IMR-90 (cell line): ENCODE measurements at regions not wholly inside any gene's neighbourhood (a gene's known extent, or its start where the extent isn't known, plus 50 kb on each side); places are given as distances from the start of the nearest gene placed in this dataset.

ENCODE experiments used
- ATAC-seq: fragments of 200-7000 bp; cut with Tn5 transposase; 2 replicates; pipeline ENCODE4 v1.9.1; 2020; ENCODE audit warnings: low read depth, mild to moderate bottlenecking, moderate library complexity
- BruUV-seq: library from RNA; stranded (reverse); fragments of 400-500 nt; replicated peaks from 2 replicates; lab custom pipeline; 2021; lab: Mats Ljungman, UMichigan
- CTCF ChIA-PET: fragments of 300-600 bp; formaldehyde crosslinking; extraction: SDS; loops from one replicate; lab custom pipeline; 2021; ENCODE audit warnings: antibody characterized with exemption; lab: Yijun Ruan, JAX
- POLR2A ChIA-PET: fragments of 300-600 bp; sonication (Branson Sonifier 250); formaldehyde crosslinking; loops from one replicate; lab custom pipeline; 2022; ENCODE audit warnings: antibody characterized with exemption; ENCODE audit not compliant: unreplicated experiment; lab: Charles Lee
- DNase-seq: peaks from one replicate; pipeline ENCODE4 v3.0.0; 2013
- H2AFZ ChIP-seq: replicated peaks from 2 replicates; pipeline ENCODE3; 2013; ENCODE audit warnings: low read length, mild to moderate bottlenecking; ENCODE audit not compliant: poor library complexity
- H2AK5ac ChIP-seq: 2 replicates; pipeline ENCODE4 v1.6.1; 2013; ENCODE audit warnings: low read depth, low read length, inconsistent platforms
- H2AK9ac ChIP-seq: replicated peaks from 2 replicates; pipeline ENCODE3; 2013; ENCODE audit warnings: mild to moderate bottlenecking, low read depth, low read length, moderate library complexity; ENCODE audit not compliant: poor library complexity
- H2BK120ac ChIP-seq: 2 replicates; pipeline ENCODE4 v1.6.1; 2013; ENCODE audit warnings: low read depth, low read length, inconsistent platforms
- H2BK15ac ChIP-seq: 3 replicates; pipeline ENCODE4 v1.6.1; 2013; ENCODE audit warnings: low read depth, low read length, inconsistent platforms
- H2BK20ac ChIP-seq: 2 replicates; pipeline ENCODE4 v1.6.1; 2013; ENCODE audit warnings: low read depth, mild to moderate bottlenecking, inconsistent platforms, low read length, moderate library complexity
- H2BK5ac ChIP-seq: 2 replicates; pipeline ENCODE4 v1.6.1; 2013; ENCODE audit warnings: mild to moderate bottlenecking, low read depth, low read length, inconsistent platforms; ENCODE audit not compliant: poor library complexity, severe bottlenecking
- H3K14ac ChIP-seq: replicated peaks from 2 replicates; pipeline ENCODE4 v1.6.1; 2013; ENCODE audit warnings: low read depth, low read length, inconsistent platforms
- H3K18ac ChIP-seq: 2 replicates; pipeline ENCODE4 v1.6.1; 2013; ENCODE audit warnings: low read depth, low read length, control low read depth
- H3K23ac ChIP-seq: 2 replicates; pipeline ENCODE4 v1.6.1; 2013; ENCODE audit warnings: low read depth, low read length, inconsistent platforms
- H3K27ac ChIP-seq: 2 replicates; pipeline ENCODE4 v1.5.1; 2013; ENCODE audit warnings: mild to moderate bottlenecking, control low read depth, low read length; ENCODE audit not compliant: insufficient read depth
- H3K27me3 ChIP-seq: 2 replicates; pipeline ENCODE4 v1.6.1; 2013; ENCODE audit warnings: low read length; ENCODE audit not compliant: control insufficient read depth, insufficient read depth
- H3K36me3 ChIP-seq: 2 replicates; pipeline ENCODE4 v1.6.1; 2013; ENCODE audit warnings: low read length, mixed read lengths; ENCODE audit not compliant: control insufficient read depth, insufficient read depth
- H3K4ac ChIP-seq: 2 replicates; pipeline ENCODE4 v1.6.1; 2013; ENCODE audit warnings: low read depth, low read length, inconsistent platforms
- H3K4me1 ChIP-seq: 2 replicates; pipeline ENCODE4 v1.6.1; 2013; ENCODE audit warnings: low read length, mixed read lengths; ENCODE audit not compliant: control insufficient read depth, insufficient read depth
- H3K4me2 ChIP-seq: 2 replicates; pipeline ENCODE4 v1.6.1; 2013; ENCODE audit warnings: low read depth, mild to moderate bottlenecking, control low read depth, low read length, moderate library complexity
- H3K4me3 ChIP-seq: 2 replicates; pipeline ENCODE4 v1.5.1; 2013; ENCODE audit warnings: low read depth, mild to moderate bottlenecking, control low read depth, low read length, moderate library complexity; ENCODE audit not compliant: insufficient read depth
- H3K56ac ChIP-seq: 2 replicates; pipeline ENCODE4 v1.6.1; 2013; ENCODE audit warnings: low read length, inconsistent platforms; ENCODE audit not compliant: insufficient read depth; ENCODE audit errors: extremely low read depth
- H3K79me1 ChIP-seq, 2 experiments: 2 replicates each; pipeline ENCODE4 v1.6.1; 2013; ENCODE audit warnings: low read length in 2 of 2, inconsistent platforms in 1 of 2, low read depth in 1 of 2
- H3K9ac ChIP-seq: 2 replicates; pipeline ENCODE4 v1.6.1; 2013; ENCODE audit warnings: low read depth, low read length, control low read depth
- H3K9me1 ChIP-seq: 2 replicates; pipeline ENCODE4 v1.6.1; 2013; ENCODE audit warnings: low read length, inconsistent platforms; ENCODE audit not compliant: insufficient read depth
- H3K9me3 ChIP-seq: 2 replicates; pipeline ENCODE4 v1.6.1; 2013; ENCODE audit warnings: low read length; ENCODE audit not compliant: control insufficient read depth, insufficient read depth
- H4K20me1 ChIP-seq: 2 replicates; pipeline ENCODE4 v1.6.1; 2013; ENCODE audit warnings: low read length, inconsistent platforms; ENCODE audit not compliant: insufficient read depth
- H4K5ac ChIP-seq: 2 replicates; pipeline ENCODE4 v1.6.1; 2013; ENCODE audit warnings: mild to moderate bottlenecking, low read depth, low read length, control low read depth
- H4K8ac ChIP-seq, 2 experiments: 2 replicates each; pipeline ENCODE4 v1.6.1; 2013; ENCODE audit warnings: low read depth in 2 of 2, low read length in 2 of 2, control low read depth in 1 of 2, inconsistent platforms in 1 of 2
- H4K91ac ChIP-seq: 2 replicates; pipeline ENCODE4 v1.6.1; 2013; ENCODE audit warnings: low read depth, low read length, inconsistent platforms; ENCODE audit not compliant: insufficient read depth
- BHLHE40 ChIP-seq: fragments of 150-350 bp; IDR thresholded peaks from 2 replicates; pipeline ENCODE4 v1.6.1; 2016; ENCODE audit warnings: mild to moderate bottlenecking, low read depth, low read length
- CEBPB ChIP-seq: IDR thresholded peaks from 2 replicates; pipeline ENCODE4 v1.6.1; 2012; ENCODE audit warnings: low read depth, low read length, improper control_type of control experiment
- CHD1 ChIP-seq: IDR thresholded peaks from 2 replicates; pipeline ENCODE4 v1.6.1; 2012; ENCODE audit warnings: low read depth, low read length, improper control_type of control experiment
- CTCF ChIP-seq: conservative IDR thresholded peaks from 2 replicates; pipeline ENCODE4 v1.5.1; 2012; ENCODE audit warnings: mild to moderate bottlenecking, low read depth, low read length, improper control_type of control experiment
- FOS ChIP-seq: fragments of 150-350 bp; IDR thresholded peaks from 2 replicates; pipeline ENCODE4 v1.6.1; 2016; ENCODE audit warnings: low read depth, low read length
- MAFK ChIP-seq: IDR thresholded peaks from 2 replicates; pipeline ENCODE4 v1.6.1; 2012; ENCODE audit warnings: low read depth, low read length, improper control_type of control experiment
- MAZ ChIP-seq: IDR thresholded peaks from 2 replicates; pipeline ENCODE4 v1.6.1; 2012; ENCODE audit warnings: low read depth, mild to moderate bottlenecking, low read length, improper control_type of control experiment, moderate library complexity, borderline replicate concordance
- MXI1 ChIP-seq: IDR thresholded peaks from 2 replicates; pipeline ENCODE4 v1.6.1; 2012; ENCODE audit warnings: low read depth, mild to moderate bottlenecking, low read length, moderate library complexity, borderline replicate concordance
- RAD21 ChIP-seq: IDR thresholded peaks from 2 replicates; pipeline ENCODE4 v1.6.1; 2012; ENCODE audit warnings: low read length, improper control_type of control experiment
- RCOR1 ChIP-seq: IDR thresholded peaks from 2 replicates; pipeline ENCODE4 v1.6.1; 2012; ENCODE audit warnings: mild to moderate bottlenecking, low read length, improper control_type of control experiment; ENCODE audit not compliant: insufficient replicate concordance
- RFX5 ChIP-seq: IDR thresholded peaks from 2 replicates; pipeline ENCODE4 v1.8.0; 2012; ENCODE audit warnings: low read depth, mild to moderate bottlenecking, low read length, moderate library complexity
- WGBS, 2 experiments: methylation state at CpG; one replicate each; pipeline versions ENCODE4 v1.1.5 to v1.1.7; 2013; ENCODE audit warnings: missing lambda C conversion rate in 2 of 2; ENCODE audit not compliant: insufficient read length in 1 of 2; ENCODE audit errors: extremely low coverage in 2 of 2; 5-methylcytosine and 5-hydroxymethylcytosine counted together
- dilution Hi-C: fragments of 300-500 bp; cut with HindIII; formaldehyde crosslinking; loops from one replicate; pipeline ENCODE4 v1.14.3; 2018; ENCODE audit warnings: low sequenced_read_pairs; ENCODE audit not compliant: unreplicated experiment
- in situ Hi-C: fragments of 300-500 bp; cut with MboI; formaldehyde crosslinking; loops from 3 replicates; pipeline ENCODE4 v1.14.3; 2019; ENCODE audit warnings: low sequenced_read_pairs, inconsistent platforms, mixed read lengths
- intact Hi-C: fragments of 100-400 bp; cut with micrococcal nuclease; formaldehyde crosslinking; loops from 2 replicates; pipeline ENCODE4 v1.10.0; 2022
- TF ChIP-seq, protein P1 (sequence below): fragments of 150-350 bp; IDR thresholded peaks from 2 replicates; pipeline ENCODE4 v1.6.1; 2016; ENCODE audit warnings: low read depth, mild to moderate bottlenecking, low read length, moderate library complexity, borderline replicate concordance
- TF ChIP-seq, protein P2 (sequence below): fragments of 150-350 bp; IDR thresholded peaks from 2 replicates; pipeline ENCODE4 v1.6.1; 2017; ENCODE audit warnings: mild to moderate bottlenecking, antibody characterized with exemption, low read length, low read depth

- no peaks in the 10 kb centered on the region for H3K36me3 ChIP-seq
- H2BK20ac ChIP-seq, result no peak overlapping the region
- no peak overlapping the region for H2BK5ac ChIP-seq
- H2BK120ac ChIP-seq, result no peak overlapping the region
- H3K9ac ChIP-seq, result no peak overlapping the region
- ChIA-PET POLR2A (no interaction called here), CTCF (no interaction called here)
- DNase-seq (no peak), ATAC-seq (no peak)
- no peak overlapping the region for H4K91ac ChIP-seq
- no peaks in the 10 kb centered on the region; the same call in 1 of the 2 replicates for H3K27me3 ChIP-seq
- intact Hi-C loops (no loop called here), in situ Hi-C loops (no loop called here), dilution Hi-C loops (no loop called here)
- H2AFZ ChIP-seq, result no peak overlapping the region
- no peak overlapping the region for H3K18ac ChIP-seq
- no peaks in the 10 kb centered on the region for H4K20me1 ChIP-seq
- no peak overlapping the region for H2AK5ac ChIP-seq
- no peak overlapping the region for H4K5ac ChIP-seq
- H3K4me1 ChIP-seq, result no peaks in the 10 kb centered on the region
- H3K9me1 ChIP-seq, result no peaks in the 10 kb centered on the region
- no peak overlapping the region for H2BK15ac ChIP-seq
- no peaks in the 10 kb centered on the region for H3K9me3 ChIP-seq
- H3K4me2 ChIP-seq, result no peak overlapping the region
- H3K79me1 ChIP-seq, result no peaks in the 10 kb centered on the region
- no peak overlapping the region for H4K8ac ChIP-seq
- BruUV-seq, result no TSS peak
- WGBS, 2 experiments, result 58% methylated on average over 2 of the region's 5 CpGs; no CpG with 5 or more reads in 1 of the 2 experiments
- H3K23ac ChIP-seq, result no peak overlapping the region
- no peak overlapping the region for H3K56ac ChIP-seq
- H3K4me3 ChIP-seq, result no peak overlapping the region
- no peak overlapping the region for H3K14ac ChIP-seq
- no peak overlapping the region for H2AK9ac ChIP-seq
- no peak overlapping the region for H3K27ac ChIP-seq
- TF ChIP-seq MAZ (no peak), FOS (no peak), CHD1 (no peak), MXI1 (no peak), CTCF (no peak), RAD21 (no peak), MAFK (no peak), BHLHE40 (no peak), RCOR1 (no peak), CEBPB (no peak), RFX5 (no peak)
- TF ChIP-seq, protein P1, sequence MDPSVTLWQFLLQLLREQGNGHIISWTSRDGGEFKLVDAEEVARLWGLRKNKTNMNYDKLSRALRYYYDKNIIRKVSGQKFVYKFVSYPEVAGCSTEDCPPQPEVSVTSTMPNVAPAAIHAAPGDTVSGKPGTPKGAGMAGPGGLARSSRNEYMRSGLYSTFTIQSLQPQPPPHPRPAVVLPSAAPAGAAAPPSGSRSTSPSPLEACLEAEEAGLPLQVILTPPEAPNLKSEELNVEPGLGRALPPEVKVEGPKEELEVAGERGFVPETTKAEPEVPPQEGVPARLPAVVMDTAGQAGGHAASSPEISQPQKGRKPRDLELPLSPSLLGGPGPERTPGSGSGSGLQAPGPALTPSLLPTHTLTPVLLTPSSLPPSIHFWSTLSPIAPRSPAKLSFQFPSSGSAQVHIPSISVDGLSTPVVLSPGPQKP, result no peak
- TF ChIP-seq, protein P2, sequence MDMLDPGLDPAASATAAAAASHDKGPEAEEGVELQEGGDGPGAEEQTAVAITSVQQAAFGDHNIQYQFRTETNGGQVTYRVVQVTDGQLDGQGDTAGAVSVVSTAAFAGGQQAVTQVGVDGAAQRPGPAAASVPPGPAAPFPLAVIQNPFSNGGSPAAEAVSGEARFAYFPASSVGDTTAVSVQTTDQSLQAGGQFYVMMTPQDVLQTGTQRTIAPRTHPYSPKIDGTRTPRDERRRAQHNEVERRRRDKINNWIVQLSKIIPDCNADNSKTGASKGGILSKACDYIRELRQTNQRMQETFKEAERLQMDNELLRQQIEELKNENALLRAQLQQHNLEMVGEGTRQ, result no peak
- no peak overlapping the region for H3K4ac ChIP-seq
These were observed 54.5 kb upstream of the UPP2 start for GRCh38 chr2:158047156-158047611.
